Spleen (tissue), 7 donors: ENCODE measurements at regions not wholly inside any gene's neighbourhood (a gene's known extent, or its start where the extent isn't known, plus 50 kb on each side); places are given as distances from the start of the nearest gene placed in this dataset.

ENCODE experiments used
- CTCF ChIP-seq, 11 experiments: fragments of 200-600 bp in 7 of 11; fragments of 450-650 bp in 4 of 11; sonication (generic) in 4 of 11; IDR thresholded peaks in 8 of 11; conservative IDR thresholded peaks in 3 of 11; 1 replicate in 7 of 11; 2 replicates in 4 of 11; pipeline versions ENCODE4 v1.4.0 to v1.8.0; 2016 to 2021; ENCODE audit warnings: antibody characterized with exemption in 11 of 11, inconsistent platforms in 4 of 11, mild to moderate bottlenecking in 1 of 11
- POLR2A ChIP-seq, 3 donors: fragments of 450-650 bp; IDR thresholded peaks; one replicate each; pipeline ENCODE4 v1.5.1; 2017; ENCODE audit warnings: antibody characterized with exemption in 3 of 3, mild to moderate bottlenecking in 1 of 3
- POLR2AphosphoS5 ChIP-seq, 3 donors: sonication (generic); formaldehyde crosslinking; IDR thresholded peaks; one replicate each; pipeline ENCODE4 v1.5.1; 2017; ENCODE audit warnings: antibody characterized with exemption in 3 of 3
- donor health status: DM: no; HTN: no; CAD: no; lungs with moderate emphysema.
- donor health status: DM: no; HTN: no; CAD: no.
- donor health status: DM: no; HTN: no; CAD: no.

- TF ChIP-seq CTCF (IDR thresholded peaks at IDR 0.05 in 8 of 11, conservative IDR thresholded peaks at IDR 0.05 in 3 of 11): no peak
- TF ChIP-seq POLR2A (IDR thresholded peaks at IDR 0.05): no peak
- TF ChIP-seq POLR2AphosphoS5 (IDR thresholded peaks at IDR 0.05): no peak
These were observed 440.5 kb upstream of the ADAMTS16 start for GRCh38 chr5:4699592-4699991.
